HL-60 (cell line): ENCODE measurements at regions not wholly inside any gene's neighbourhood (a gene's known extent, or its start where the extent isn't known, plus 50 kb on each side); places are given as distances from the start of the nearest gene placed in this dataset.

ENCODE experiments used
- DNase-seq, 2 experiments: peaks; one replicate each; pipeline ENCODE4 v3.0.0-alpha.2; 2010 to 2020; ENCODE audit warnings: low read depth in 1 of 2, low spot score in 1 of 2
- H3K27ac ChIP-seq: fragments of 250-450 bp; sonication (Bioruptor Pico); replicated peaks from 2 replicates; pipeline ENCODE4 v1.5.1; 2020; ENCODE audit warnings: mild to moderate bottlenecking, moderate library complexity
- H3K27me3 ChIP-seq: fragments of 250-450 bp; sonication (Bioruptor Pico); 2 replicates; pipeline ENCODE4 v1.5.1; 2021; ENCODE audit warnings: mild to moderate bottlenecking, moderate library complexity; ENCODE audit not compliant: insufficient read depth, poor library complexity, severe bottlenecking
- H3K4me3 ChIP-seq: replicated peaks from 2 replicates; pipeline ENCODE4 v1.5.1; 2011; ENCODE audit warnings: mild to moderate bottlenecking, control low read depth, low read length; ENCODE audit not compliant: insufficient read depth
- GABPA ChIP-seq: IDR thresholded peaks from 2 replicates; pipeline ENCODE4 v1.6.1; 2012; ENCODE audit warnings: low read depth
- POLR2AphosphoS5 ChIP-seq: IDR thresholded peaks from 2 replicates; pipeline ENCODE4 v1.6.1; 2012; ENCODE audit warnings: low read depth
- SPI1 ChIP-seq: IDR thresholded peaks from 2 replicates; pipeline ENCODE4 v1.6.1; 2012; ENCODE audit warnings: low read depth, mild to moderate bottlenecking, borderline replicate concordance
- TF ChIP-seq, protein P1 (sequence below): IDR thresholded peaks from 2 replicates; pipeline ENCODE4 v1.6.1; 2012; ENCODE audit warnings: low read depth; ENCODE audit not compliant: insufficient replicate concordance
- TF ChIP-seq, protein P2 (sequence below): IDR thresholded peaks from one replicate; pipeline ENCODE4 v1.5.1; 2011; ENCODE audit warnings: low read length, control low read depth, inconsistent platforms; ENCODE audit not compliant: insufficient read depth

DNA sequence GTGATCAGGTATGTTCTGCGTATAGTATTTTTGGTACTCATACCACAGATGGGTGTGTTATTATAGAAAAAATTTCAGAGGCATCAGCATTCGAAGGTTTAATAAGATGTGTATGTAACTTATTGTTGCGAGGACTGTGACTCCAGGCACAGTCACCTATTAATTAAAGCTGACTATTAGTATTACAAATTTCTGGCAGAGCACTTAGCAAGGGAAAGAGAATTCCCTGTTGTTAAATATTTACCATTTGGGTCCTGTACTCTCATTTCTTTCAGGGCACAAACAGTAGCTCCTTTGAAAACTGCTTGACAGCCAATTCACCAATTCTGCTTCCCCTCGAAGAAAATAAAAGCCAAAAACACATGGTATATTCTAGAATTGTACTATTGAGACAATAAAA is 653.8 kb downstream of the ELAVL2 start:
- TF ChIP-seq, protein P1, sequence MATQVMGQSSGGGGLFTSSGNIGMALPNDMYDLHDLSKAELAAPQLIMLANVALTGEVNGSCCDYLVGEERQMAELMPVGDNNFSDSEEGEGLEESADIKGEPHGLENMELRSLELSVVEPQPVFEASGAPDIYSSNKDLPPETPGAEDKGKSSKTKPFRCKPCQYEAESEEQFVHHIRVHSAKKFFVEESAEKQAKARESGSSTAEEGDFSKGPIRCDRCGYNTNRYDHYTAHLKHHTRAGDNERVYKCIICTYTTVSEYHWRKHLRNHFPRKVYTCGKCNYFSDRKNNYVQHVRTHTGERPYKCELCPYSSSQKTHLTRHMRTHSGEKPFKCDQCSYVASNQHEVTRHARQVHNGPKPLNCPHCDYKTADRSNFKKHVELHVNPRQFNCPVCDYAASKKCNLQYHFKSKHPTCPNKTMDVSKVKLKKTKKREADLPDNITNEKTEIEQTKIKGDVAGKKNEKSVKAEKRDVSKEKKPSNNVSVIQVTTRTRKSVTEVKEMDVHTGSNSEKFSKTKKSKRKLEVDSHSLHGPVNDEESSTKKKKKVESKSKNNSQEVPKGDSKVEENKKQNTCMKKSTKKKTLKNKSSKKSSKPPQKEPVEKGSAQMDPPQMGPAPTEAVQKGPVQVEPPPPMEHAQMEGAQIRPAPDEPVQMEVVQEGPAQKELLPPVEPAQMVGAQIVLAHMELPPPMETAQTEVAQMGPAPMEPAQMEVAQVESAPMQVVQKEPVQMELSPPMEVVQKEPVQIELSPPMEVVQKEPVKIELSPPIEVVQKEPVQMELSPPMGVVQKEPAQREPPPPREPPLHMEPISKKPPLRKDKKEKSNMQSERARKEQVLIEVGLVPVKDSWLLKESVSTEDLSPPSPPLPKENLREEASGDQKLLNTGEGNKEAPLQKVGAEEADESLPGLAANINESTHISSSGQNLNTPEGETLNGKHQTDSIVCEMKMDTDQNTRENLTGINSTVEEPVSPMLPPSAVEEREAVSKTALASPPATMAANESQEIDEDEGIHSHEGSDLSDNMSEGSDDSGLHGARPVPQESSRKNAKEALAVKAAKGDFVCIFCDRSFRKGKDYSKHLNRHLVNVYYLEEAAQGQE = no peak
- no peak for TF ChIP-seq POLR2AphosphoS5
- TF ChIP-seq GABPA = no peak
- no peak for TF ChIP-seq SPI1
- TF ChIP-seq, protein P2, sequence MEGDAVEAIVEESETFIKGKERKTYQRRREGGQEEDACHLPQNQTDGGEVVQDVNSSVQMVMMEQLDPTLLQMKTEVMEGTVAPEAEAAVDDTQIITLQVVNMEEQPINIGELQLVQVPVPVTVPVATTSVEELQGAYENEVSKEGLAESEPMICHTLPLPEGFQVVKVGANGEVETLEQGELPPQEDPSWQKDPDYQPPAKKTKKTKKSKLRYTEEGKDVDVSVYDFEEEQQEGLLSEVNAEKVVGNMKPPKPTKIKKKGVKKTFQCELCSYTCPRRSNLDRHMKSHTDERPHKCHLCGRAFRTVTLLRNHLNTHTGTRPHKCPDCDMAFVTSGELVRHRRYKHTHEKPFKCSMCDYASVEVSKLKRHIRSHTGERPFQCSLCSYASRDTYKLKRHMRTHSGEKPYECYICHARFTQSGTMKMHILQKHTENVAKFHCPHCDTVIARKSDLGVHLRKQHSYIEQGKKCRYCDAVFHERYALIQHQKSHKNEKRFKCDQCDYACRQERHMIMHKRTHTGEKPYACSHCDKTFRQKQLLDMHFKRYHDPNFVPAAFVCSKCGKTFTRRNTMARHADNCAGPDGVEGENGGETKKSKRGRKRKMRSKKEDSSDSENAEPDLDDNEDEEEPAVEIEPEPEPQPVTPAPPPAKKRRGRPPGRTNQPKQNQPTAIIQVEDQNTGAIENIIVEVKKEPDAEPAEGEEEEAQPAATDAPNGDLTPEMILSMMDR = no peak
- Histone ChIP-seq H3K27ac (no peak overlapping the region), H3K4me3 (no peak overlapping the region), H3K27me3 (no peaks in the 10 kb centered on the region)
- no peak for DNase-seq

DNA sequence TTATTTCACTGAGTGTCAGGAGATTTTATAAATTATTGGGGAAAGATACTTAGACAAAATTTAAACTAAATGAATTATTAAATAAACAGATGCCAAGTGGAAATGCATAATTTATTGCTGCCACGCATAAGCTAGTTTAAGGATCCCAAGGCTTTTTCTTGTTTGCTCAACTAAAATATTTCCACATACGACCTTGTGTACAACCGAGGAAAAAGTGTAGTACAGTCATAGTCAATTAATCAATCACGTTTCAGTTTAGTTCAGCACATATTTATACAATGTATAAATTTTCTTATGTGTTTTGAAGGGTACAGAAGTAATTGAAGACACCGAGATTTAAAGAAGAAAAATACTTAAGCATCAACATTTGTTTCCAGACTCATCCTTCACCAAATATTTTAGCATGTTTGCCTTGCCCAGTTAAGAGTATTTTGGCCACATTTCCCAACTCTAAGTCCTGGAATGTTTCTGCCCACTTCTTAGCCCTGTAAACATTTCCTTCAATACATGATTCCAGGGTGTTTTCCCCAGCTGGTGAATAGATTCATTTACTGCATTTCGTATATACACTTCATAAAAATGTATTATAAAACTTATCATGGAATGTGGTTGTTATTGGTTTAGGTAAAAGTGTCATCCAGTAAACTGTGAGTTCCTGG is 652.9 kb downstream of the ELAVL2 start:
- H3K27me3 ChIP-seq = no peaks in the 10 kb centered on the region
- no peak for DNase-seq
- H3K27ac ChIP-seq = no peak overlapping the region
- H3K4me3 ChIP-seq = no peak overlapping the region
- no peak for TF ChIP-seq GABPA

DNA sequence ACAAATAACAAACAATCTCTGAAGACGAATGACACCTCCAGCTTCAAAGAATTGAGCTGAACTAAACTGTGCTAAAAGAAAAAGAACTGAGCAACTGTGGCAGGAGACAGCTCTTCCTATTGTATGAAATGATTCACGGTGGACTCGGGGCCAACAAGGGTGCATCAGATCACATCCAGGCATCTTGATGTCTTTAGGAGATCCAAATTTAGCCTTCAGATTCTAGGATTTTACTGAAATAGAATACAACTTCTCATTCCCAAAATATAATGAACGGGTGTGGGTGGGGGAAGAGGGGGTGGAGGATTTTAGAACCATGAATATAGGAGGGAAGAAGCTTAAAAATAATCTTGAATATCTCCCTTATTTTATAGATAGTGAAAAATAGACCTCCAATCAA is 631.8 kb downstream of the ELAVL2 start:
- TF ChIP-seq, protein P2 = no peak
- TF ChIP-seq GABPA (no peak), POLR2AphosphoS5 (no peak), SPI1 (no peak)
- TF ChIP-seq, protein P1 = no peak
- Histone ChIP-seq H3K27me3 (no peaks in the 10 kb centered on the region), H3K4me3 (no peak overlapping the region), H3K27ac (no peak overlapping the region)
- DNase-seq = no peak

DNA sequence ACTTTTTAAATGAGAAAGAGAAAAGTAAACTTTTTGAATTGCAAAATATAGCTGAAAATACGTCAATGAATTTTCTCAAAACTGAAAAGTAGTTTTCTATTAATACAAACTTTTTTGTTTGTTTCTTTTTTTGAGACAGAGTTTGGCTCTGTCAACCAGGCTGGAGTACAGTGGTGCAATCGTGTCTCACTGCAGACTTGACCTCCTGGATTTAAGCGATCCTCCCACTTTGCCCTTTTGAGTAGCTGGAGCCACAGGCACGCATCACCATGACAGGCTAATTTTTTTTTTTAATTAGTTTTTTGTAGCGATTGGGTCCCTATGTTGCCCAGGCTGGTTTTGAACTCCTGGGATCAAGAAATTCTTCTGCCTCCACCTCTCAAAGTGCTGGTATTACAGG is 610.4 kb downstream of the ELAVL2 start:
- H3K27ac ChIP-seq = no peak overlapping the region
- TF ChIP-seq, protein P2 = no peak
- no peak for TF ChIP-seq GABPA
- TF ChIP-seq, protein P1 = no peak
- TF ChIP-seq SPI1 = no peak
- no peak for TF ChIP-seq POLR2AphosphoS5
- H3K4me3 ChIP-seq = no peak overlapping the region
- no peaks in the 10 kb centered on the region for H3K27me3 ChIP-seq
- DNase-seq = no peak
